ENCODE measurements at regions not wholly inside any gene's neighbourhood (a gene's known extent, or its start where the extent isn't known, plus 50 kb on each side); places are given as distances from the start of the nearest gene placed in this dataset.

DNA sequence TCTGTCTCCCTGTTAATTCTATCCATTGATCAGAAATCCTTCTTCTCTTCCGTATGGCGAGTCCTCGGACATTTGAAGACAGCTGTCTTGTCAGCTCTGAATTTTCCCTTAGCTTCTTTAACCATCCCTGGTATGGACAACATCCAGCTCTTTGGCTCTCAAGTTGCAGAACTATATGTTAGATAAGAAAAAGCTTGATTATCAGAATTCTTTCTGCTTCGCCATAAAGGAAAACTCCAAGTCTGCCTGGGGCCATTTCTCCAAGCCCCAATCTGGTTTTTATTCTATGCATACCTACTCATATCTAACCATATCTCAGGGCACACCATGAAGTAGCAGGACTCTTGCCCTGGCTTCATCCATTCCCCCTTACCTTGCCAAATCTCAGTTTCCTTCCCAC, 215.7 kb upstream of the TMC3 start:
- TF ChIP-seq, protein P1, sequence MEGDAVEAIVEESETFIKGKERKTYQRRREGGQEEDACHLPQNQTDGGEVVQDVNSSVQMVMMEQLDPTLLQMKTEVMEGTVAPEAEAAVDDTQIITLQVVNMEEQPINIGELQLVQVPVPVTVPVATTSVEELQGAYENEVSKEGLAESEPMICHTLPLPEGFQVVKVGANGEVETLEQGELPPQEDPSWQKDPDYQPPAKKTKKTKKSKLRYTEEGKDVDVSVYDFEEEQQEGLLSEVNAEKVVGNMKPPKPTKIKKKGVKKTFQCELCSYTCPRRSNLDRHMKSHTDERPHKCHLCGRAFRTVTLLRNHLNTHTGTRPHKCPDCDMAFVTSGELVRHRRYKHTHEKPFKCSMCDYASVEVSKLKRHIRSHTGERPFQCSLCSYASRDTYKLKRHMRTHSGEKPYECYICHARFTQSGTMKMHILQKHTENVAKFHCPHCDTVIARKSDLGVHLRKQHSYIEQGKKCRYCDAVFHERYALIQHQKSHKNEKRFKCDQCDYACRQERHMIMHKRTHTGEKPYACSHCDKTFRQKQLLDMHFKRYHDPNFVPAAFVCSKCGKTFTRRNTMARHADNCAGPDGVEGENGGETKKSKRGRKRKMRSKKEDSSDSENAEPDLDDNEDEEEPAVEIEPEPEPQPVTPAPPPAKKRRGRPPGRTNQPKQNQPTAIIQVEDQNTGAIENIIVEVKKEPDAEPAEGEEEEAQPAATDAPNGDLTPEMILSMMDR (IDR thresholded peaks at IDR 0.05; ENCODE audit: low read depth, low read length), result no peak
- Histone ChIP-seq H3K4me3 (no peak overlapping the region), H3K27me3 (no peaks in the 10 kb centered on the region), H3K36me3 (no peaks in the 10 kb centered on the region), H3K9me3 (ENCODE audit: low read depth) (no peaks in the 10 kb centered on the region), H3K27ac (no peak overlapping the region), H3K4me1 (ENCODE audit: low read depth) (no peaks in the 10 kb centered on the region)
- DNase-seq (ENCODE audit: low read depth in 1 of 2, low spot score in 1 of 2), result no peak

- DNase-seq (ENCODE audit: low read depth in 1 of 2, low spot score in 1 of 2), result peak; percentile 10 to 47
- H3K9me3 ChIP-seq (ENCODE audit: low read depth), result no peaks in the 10 kb centered on the region
- H3K27me3 ChIP-seq, result peaks cover 24% of the 10 kb centered on the region
- peaks cover 11% of the 10 kb centered on the region for H3K4me1 ChIP-seq (ENCODE audit: low read depth)
- no peak overlapping the region for H3K4me3 ChIP-seq
- TF ChIP-seq, protein P1 (IDR thresholded peaks at IDR 0.05; ENCODE audit: low read depth, low read length), result no peak
- no peaks in the 10 kb centered on the region for H3K36me3 ChIP-seq
- no peak overlapping the region for H3K27ac ChIP-seq
These were observed 201.6 kb upstream of the TMC3 start for GRCh38 chr15:81575436-81576123.

GRCh38 chr15:81573098-81573746, 199.2 kb upstream of the TMC3 start:
- Histone ChIP-seq H3K4me1 (ENCODE audit: low read depth) (peaks cover 11% of the 10 kb centered on the region), H3K27me3 (peaks cover 46% of the 10 kb centered on the region), H3K36me3 (no peaks in the 10 kb centered on the region), H3K4me3 (no peak overlapping the region), H3K27ac (no peak overlapping the region), H3K9me3 (ENCODE audit: low read depth) (no peaks in the 10 kb centered on the region)
- DNase-seq (ENCODE audit: low read depth in 1 of 2, low spot score in 1 of 2), result peak in 1 of 2 donors; percentile 48
- TF ChIP-seq, protein P1 (IDR thresholded peaks at IDR 0.05; ENCODE audit: low read depth, low read length), result no peak

GRCh38 chr15:81572190-81572589, 198.2 kb upstream of the TMC3 start:
- TF ChIP-seq, protein P1 (IDR thresholded peaks at IDR 0.05; ENCODE audit: low read depth, low read length), result no peak
- H3K4me1 ChIP-seq (ENCODE audit: low read depth), result peaks cover 11% of the 10 kb centered on the region
- no peaks in the 10 kb centered on the region for H3K36me3 ChIP-seq
- no peak overlapping the region for H3K27ac ChIP-seq
- DNase-seq (ENCODE audit: low read depth in 1 of 2, low spot score in 1 of 2), result no peak
- H3K27me3 ChIP-seq, result peaks cover 55% of the 10 kb centered on the region
- H3K9me3 ChIP-seq (ENCODE audit: low read depth), result no peaks in the 10 kb centered on the region
- no peak overlapping the region for H3K4me3 ChIP-seq

DNA sequence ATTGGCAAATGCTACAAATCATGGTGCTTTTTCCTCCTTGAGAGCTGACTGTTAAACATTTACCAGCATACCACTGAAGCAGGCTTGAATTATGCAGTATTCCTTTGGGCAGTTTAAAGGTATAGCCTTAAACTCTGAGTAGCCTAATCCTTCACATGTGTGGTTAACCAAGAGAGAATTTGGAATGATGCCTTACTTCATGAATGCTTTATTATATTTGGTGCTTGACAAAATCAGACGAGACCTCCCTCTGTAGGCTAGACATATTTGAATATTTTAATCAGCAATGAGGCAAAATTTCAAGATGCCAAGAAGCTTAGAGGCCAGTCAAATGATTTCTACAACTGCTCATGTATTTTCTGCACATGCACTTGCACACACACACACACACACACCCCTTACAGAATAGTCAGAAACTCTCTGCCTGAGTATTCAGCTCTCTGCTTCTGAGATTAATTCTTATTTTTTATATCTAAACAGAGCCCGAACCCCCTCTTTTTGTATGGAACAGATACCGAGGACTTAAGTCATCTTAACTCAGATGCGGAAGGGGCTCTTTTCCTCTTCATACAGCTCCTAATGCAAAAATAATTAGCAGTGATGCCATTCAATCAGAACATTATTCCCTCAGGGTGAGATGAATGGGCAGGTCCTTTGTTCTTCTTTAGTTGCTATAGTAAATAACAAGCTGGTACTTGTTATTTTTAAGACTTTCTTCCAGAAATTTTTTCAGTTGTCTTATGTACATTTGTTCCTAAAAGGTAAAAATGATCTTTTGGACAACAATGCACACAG, 195.5 kb upstream of the TMC3 start:
- H3K4me3 ChIP-seq, result no peak overlapping the region
- DNase-seq (ENCODE audit: low read depth in 1 of 2, low spot score in 1 of 2), result no peak
- TF ChIP-seq, protein P1 (IDR thresholded peaks at IDR 0.05; ENCODE audit: low read depth, low read length), result no peak
- H3K27me3 ChIP-seq, result peaks cover 65% of the 10 kb centered on the region
- no peak overlapping the region for H3K27ac ChIP-seq
- no peaks in the 10 kb centered on the region for H3K4me1 ChIP-seq (ENCODE audit: low read depth)
- H3K36me3 ChIP-seq, result no peaks in the 10 kb centered on the region
- no peaks in the 10 kb centered on the region for H3K9me3 ChIP-seq (ENCODE audit: low read depth)

Measured in cardiac muscle cell (in vitro differentiated cells and primary cell).